ENCODE measurements at regions not wholly inside any gene's neighbourhood (a gene's known extent, or its start where the extent isn't known, plus 50 kb on each side); places are given as distances from the start of the nearest gene placed in this dataset.

DNA sequence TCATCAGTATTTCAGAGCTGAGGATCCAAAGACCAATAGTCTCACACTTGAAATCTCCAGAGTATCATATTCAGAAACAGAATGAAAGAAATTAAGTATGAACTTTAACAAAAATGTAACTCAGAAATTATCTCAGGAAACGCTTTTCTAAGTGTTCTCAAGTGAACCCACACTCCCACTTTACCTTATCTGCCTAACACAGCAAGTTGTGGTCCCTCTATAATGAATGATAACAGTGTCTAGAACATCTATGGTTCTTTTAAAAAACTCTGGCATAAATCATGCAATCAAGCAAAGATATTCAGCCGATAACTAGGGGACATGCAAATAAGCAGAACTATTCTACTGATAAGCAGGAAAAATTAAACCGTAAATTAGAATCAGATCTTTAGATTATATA is 1574.2 kb downstream of the PLA2G4A start:
- H3K4me3 ChIP-seq: no peak overlapping the region
- intact Hi-C loops (cut with DNase I): no loop called here
- no peak for DNase-seq
- H3K27ac ChIP-seq: no peak overlapping the region
- no peaks in the 10 kb centered on the region for H3K4me1 ChIP-seq
- TF ChIP-seq EP300 (IDR thresholded peaks at IDR 0.05) (no peak), POLR2AphosphoS5 (IDR thresholded peaks at IDR 0.05) (no peak), POLR2A (IDR thresholded peaks at IDR 0.05) (no peak)
- TF ChIP-seq, protein P1, sequence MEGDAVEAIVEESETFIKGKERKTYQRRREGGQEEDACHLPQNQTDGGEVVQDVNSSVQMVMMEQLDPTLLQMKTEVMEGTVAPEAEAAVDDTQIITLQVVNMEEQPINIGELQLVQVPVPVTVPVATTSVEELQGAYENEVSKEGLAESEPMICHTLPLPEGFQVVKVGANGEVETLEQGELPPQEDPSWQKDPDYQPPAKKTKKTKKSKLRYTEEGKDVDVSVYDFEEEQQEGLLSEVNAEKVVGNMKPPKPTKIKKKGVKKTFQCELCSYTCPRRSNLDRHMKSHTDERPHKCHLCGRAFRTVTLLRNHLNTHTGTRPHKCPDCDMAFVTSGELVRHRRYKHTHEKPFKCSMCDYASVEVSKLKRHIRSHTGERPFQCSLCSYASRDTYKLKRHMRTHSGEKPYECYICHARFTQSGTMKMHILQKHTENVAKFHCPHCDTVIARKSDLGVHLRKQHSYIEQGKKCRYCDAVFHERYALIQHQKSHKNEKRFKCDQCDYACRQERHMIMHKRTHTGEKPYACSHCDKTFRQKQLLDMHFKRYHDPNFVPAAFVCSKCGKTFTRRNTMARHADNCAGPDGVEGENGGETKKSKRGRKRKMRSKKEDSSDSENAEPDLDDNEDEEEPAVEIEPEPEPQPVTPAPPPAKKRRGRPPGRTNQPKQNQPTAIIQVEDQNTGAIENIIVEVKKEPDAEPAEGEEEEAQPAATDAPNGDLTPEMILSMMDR (IDR thresholded peaks at IDR 0.05): no peak
- no peaks in the 10 kb centered on the region for H3K36me3 ChIP-seq
- 69 to 80% methylated on average over 3 of the region's 3 CpGs for WGBS, 2 donors
- H3K27me3 ChIP-seq: no peaks in the 10 kb centered on the region
- no peaks in the 10 kb centered on the region for H3K9me3 ChIP-seq

DNA sequence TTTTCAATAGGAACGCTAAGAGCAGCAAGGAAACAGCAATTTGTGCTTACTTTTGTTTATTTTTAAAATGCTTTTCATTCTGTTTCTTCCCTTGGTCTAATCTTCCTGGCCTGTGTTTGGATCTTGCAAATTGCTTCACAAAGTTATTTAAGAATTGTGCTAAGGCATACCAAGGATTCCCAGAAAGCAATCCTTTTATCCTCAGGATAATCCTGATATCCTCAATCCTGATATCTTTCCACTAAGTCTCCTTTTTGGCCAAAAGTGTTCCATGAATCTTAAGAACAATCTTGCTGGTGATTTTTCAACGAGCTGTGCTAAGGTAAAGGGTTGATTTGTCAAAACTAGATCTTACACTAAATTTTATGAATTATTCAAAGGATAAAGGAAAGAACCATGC is 1577.9 kb downstream of the PLA2G4A start:
- Histone ChIP-seq H3K9me3 (no peaks in the 10 kb centered on the region), H3K4me1 (no peaks in the 10 kb centered on the region), H3K27ac (no peak overlapping the region), H3K4me3 (no peak overlapping the region), H3K27me3 (no peaks in the 10 kb centered on the region), H3K36me3 (no peaks in the 10 kb centered on the region)
- intact Hi-C loops (cut with DNase I): no loop called here
- WGBS, 2 donors: 63 to 75% methylated on average over 2 of the region's 2 CpGs
- TF ChIP-seq POLR2A (IDR thresholded peaks at IDR 0.05) (no peak), EP300 (IDR thresholded peaks at IDR 0.05) (no peak), POLR2AphosphoS5 (IDR thresholded peaks at IDR 0.05) (no peak)
- TF ChIP-seq, protein P1 (IDR thresholded peaks at IDR 0.05): no peak
- no peak for DNase-seq

DNA sequence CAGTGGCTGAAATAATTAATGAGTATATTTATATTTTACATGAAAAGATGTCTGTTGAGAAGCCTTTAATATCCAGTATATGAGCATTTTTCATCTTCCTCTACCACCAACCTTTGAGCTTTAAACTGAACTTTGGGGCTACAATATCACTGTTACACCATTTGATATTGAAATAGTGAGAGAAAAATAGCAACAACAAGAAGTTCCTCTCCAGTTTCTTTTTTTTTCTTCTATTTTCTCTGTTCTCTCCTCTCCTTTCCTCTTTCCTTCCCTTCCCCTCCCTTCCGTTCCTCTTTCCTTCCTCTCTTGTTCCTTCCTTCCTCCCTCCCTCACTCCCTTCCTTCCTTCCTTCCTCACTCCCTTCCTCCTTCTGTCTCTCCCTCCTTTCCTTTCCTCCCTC is 1591.4 kb downstream of the PLA2G4A start:
- Histone ChIP-seq H3K36me3 (no peaks in the 10 kb centered on the region), H3K9me3 (no peaks in the 10 kb centered on the region), H3K27me3 (no peaks in the 10 kb centered on the region), H3K4me1 (no peaks in the 10 kb centered on the region), H3K27ac (no peak overlapping the region), H3K4me3 (no peak overlapping the region)
- intact Hi-C loops (cut with DNase I): no loop called here
- TF ChIP-seq POLR2A (IDR thresholded peaks at IDR 0.05): no peak
- TF ChIP-seq POLR2AphosphoS5 (IDR thresholded peaks at IDR 0.05): no peak
- no peak for TF ChIP-seq EP300 (IDR thresholded peaks at IDR 0.05)
- TF ChIP-seq, protein P1 (IDR thresholded peaks at IDR 0.05): no peak
- 78 to 86% methylated on average over 1 of the region's 1 CpG for WGBS, 2 donors
- no peak for DNase-seq

DNA sequence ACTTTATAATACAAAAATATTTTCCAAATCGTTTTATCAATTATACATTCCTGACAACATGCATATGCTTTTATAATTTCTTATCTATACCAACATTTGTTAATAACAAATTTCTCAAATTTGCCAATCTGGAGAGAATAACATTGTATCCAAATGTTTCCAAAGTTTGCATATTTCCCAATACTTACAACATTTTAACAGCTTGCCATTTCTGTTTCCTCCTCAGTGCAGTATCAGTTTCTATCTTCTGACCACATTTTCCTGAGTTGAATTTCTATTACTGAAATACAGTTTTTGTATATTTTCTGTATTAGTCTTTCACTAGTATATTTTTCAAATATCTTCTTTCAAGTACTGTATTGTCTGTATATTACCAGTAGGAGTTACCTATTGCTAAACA is 1594.3 kb downstream of the PLA2G4A start:
- Histone ChIP-seq H3K4me3 (no peak overlapping the region), H3K36me3 (no peaks in the 10 kb centered on the region), H3K4me1 (no peaks in the 10 kb centered on the region), H3K27ac (no peak overlapping the region), H3K9me3 (no peaks in the 10 kb centered on the region), H3K27me3 (no peaks in the 10 kb centered on the region)
- WGBS, 2 donors: 71 to 78% methylated on average over 1 of the region's 1 CpG
- intact Hi-C loops (cut with DNase I): no loop called here
- no peak for DNase-seq
- TF ChIP-seq POLR2A (IDR thresholded peaks at IDR 0.05): no peak
- TF ChIP-seq POLR2AphosphoS5 (IDR thresholded peaks at IDR 0.05): no peak
- TF ChIP-seq EP300 (IDR thresholded peaks at IDR 0.05): no peak
- TF ChIP-seq, protein P1 (IDR thresholded peaks at IDR 0.05): no peak

DNA sequence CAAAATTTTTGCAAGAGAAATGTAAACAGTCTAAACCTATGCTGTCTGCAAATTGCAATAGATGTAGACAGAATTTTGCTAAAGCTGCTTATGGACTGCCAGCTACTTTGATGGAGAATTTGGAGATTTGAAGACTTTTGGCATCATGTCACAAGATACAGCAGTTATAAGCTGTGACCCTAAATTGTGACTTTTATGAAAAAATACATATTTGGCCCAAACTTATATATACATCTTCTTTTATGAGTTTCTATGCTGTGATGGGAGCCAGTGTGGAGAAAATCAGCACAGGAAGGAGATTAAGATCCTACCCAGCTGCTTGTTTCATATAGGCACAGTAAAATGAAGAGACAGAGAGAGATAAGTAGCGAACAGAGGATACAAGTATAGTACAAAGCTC is 1595.4 kb downstream of the PLA2G4A start:
- intact Hi-C loops (cut with DNase I): no loop called here
- H3K36me3 ChIP-seq: no peaks in the 10 kb centered on the region
- WGBS, 2 donors: 65 to 74% methylated on average over 1 of the region's 1 CpG
- H3K9me3 ChIP-seq: no peaks in the 10 kb centered on the region
- DNase-seq: no peak
- H3K27ac ChIP-seq: no peak overlapping the region
- no peak overlapping the region for H3K4me3 ChIP-seq
- H3K4me1 ChIP-seq: no peaks in the 10 kb centered on the region
- TF ChIP-seq POLR2A (IDR thresholded peaks at IDR 0.05) (no peak), POLR2AphosphoS5 (IDR thresholded peaks at IDR 0.05) (no peak), EP300 (IDR thresholded peaks at IDR 0.05) (no peak)
- TF ChIP-seq, protein P1 (IDR thresholded peaks at IDR 0.05): no peak
- no peaks in the 10 kb centered on the region for H3K27me3 ChIP-seq

All from sigmoid colon (tissue), 6 donors.